Lower lobe of right lung (tissue), 2 donors: ENCODE measurements at regions not wholly inside any gene's neighbourhood (a gene's known extent, or its start where the extent isn't known, plus 50 kb on each side); places are given as distances from the start of the nearest gene placed in this dataset.

Experiments used
- ATAC-seq, 2 donors: fragments of 200-7000 bp; cut with Tn5 transposase; one replicate each; pipeline ENCODE4 v1.9.1; 2020 to 2022; ENCODE audit warnings: mild to moderate bottlenecking in 2 of 2, moderate library complexity in 2 of 2
- DNase-seq: peaks from one replicate; pipeline ENCODE4 v3.0.0-alpha.2; 2020
- H3K27ac ChIP-seq: fragments of 200-600 bp; one replicate; pipeline ENCODE4 v1.8.0; 2022
- H3K27me3 ChIP-seq: fragments of 200-600 bp; one replicate; pipeline ENCODE4 v1.8.0; 2022; ENCODE audit warnings: low read depth
- H3K36me3 ChIP-seq: fragments of 200-600 bp; one replicate; pipeline ENCODE4 v1.8.0; 2022; ENCODE audit warnings: mild to moderate bottlenecking
- H3K4me1 ChIP-seq: fragments of 200-600 bp; one replicate; pipeline ENCODE4 v1.8.0; 2022
- H3K4me3 ChIP-seq: fragments of 200-600 bp; one replicate; pipeline ENCODE4 v1.8.0; 2022; ENCODE audit warnings: mild to moderate bottlenecking
- H3K9me3 ChIP-seq: fragments of 200-600 bp; one replicate; pipeline ENCODE4 v1.8.0; 2022
- intact Hi-C: fragments of 100-400 bp; cut with DNase I; formaldehyde crosslinking; loops from one replicate; pipeline ENCODE4 v1.11.0; 2022
- TF ChIP-seq, protein P1 (sequence below): fragments of 200-600 bp; IDR thresholded peaks from one replicate; pipeline ENCODE4 v1.8.0; 2022; ENCODE audit warnings: antibody characterized with exemption, mild to moderate bottlenecking
- donor health status: DM: no; HTN: yes; CAD: no; lungs with severe emphysema.

GRCh38 chr6:45742591-45742990 is 273.1 kb downstream of the CLIC5 start:
- no peak overlapping the region for H3K27ac ChIP-seq
- TF ChIP-seq, protein P1, sequence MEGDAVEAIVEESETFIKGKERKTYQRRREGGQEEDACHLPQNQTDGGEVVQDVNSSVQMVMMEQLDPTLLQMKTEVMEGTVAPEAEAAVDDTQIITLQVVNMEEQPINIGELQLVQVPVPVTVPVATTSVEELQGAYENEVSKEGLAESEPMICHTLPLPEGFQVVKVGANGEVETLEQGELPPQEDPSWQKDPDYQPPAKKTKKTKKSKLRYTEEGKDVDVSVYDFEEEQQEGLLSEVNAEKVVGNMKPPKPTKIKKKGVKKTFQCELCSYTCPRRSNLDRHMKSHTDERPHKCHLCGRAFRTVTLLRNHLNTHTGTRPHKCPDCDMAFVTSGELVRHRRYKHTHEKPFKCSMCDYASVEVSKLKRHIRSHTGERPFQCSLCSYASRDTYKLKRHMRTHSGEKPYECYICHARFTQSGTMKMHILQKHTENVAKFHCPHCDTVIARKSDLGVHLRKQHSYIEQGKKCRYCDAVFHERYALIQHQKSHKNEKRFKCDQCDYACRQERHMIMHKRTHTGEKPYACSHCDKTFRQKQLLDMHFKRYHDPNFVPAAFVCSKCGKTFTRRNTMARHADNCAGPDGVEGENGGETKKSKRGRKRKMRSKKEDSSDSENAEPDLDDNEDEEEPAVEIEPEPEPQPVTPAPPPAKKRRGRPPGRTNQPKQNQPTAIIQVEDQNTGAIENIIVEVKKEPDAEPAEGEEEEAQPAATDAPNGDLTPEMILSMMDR: no peak

DNA sequence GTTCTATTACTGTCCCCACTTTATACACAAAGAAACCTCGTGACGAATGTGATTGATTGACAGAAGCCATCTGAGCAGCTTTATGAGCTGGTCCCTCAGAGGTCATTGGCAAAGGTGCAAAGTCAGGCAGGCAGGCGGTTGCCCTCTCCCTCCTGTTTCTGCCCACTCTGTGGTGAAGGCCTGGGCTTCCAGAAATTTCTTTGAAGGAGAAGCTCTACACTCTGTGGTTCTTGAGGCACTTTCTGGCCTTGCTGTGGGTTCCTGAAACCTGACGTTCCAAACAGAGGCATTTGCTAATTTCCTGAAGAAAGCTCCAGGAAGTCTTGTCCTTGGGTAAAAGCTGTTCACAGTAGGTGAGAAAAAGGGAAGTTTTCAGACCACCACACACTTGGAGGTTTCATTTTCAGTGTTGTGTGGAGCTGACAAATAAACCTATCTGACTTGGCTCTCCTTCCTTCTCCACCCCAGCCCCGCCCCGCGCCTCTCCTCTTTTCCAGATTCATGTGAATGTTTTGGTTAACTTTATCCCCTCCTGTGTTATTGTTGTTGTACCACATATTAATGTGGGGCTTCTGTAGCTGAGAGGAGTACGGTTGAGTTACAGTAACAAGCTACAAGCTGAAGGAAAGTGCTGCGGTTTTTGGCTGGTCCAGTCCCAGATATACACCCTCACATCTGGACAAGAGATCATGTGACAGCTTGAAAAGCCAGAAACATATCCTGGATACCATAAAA is 274.1 kb downstream of the CLIC5 start:
- peak; percentile 73 for ATAC-seq

More at GRCh38 chr6:45742591-45742990, 273.1 kb downstream of the CLIC5 start:
- DNase-seq (no peak), ATAC-seq (no peak)
- no peak overlapping the region for H3K4me3 ChIP-seq
- H3K27me3 ChIP-seq: no peaks in the 10 kb centered on the region
- intact Hi-C loops: no loop called here
- peaks cover 4% of the 10 kb centered on the region for H3K9me3 ChIP-seq
- H3K4me1 ChIP-seq: peaks cover 8% of the 10 kb centered on the region
- no peaks in the 10 kb centered on the region for H3K36me3 ChIP-seq

GRCh38 chr6:45739058-45739457 is 276.6 kb downstream of the CLIC5 start:
- intact Hi-C loops: no loop called here
- DNase-seq (no peak), ATAC-seq (no peak)

More for the DNA sequence above, 274.1 kb downstream of the CLIC5 start:
- Histone ChIP-seq H3K27ac (no peak overlapping the region), H3K9me3 (no peaks in the 10 kb centered on the region), H3K4me1 (peaks cover 8% of the 10 kb centered on the region), H3K36me3 (no peaks in the 10 kb centered on the region), H3K4me3 (no peak overlapping the region), H3K27me3 (no peaks in the 10 kb centered on the region)
- TF ChIP-seq, protein P1: no peak
- DNase-seq: no peak
- intact Hi-C loops: no loop called here

DNA sequence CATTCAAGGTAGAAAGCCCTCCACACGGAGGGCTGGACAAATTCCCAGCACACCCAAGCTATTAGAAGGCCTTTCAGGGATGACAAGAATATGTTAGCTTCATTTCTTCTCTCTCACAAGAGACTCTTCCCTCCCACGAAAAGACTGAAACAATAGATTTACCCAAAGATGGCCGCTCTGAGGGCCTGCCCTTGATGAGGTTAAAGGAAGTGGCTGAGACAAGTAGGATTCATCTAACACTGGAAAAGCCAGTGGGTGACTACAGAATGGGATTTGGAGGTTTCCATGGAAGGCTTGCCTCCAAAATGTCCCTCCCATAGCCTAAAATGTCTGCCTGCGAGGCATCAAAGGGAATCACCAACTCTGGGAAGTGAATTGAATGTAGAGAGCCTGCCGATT is 277.6 kb downstream of the CLIC5 start:
- Histone ChIP-seq H3K9me3 (no peaks in the 10 kb centered on the region), H3K4me3 (no peak overlapping the region), H3K27ac (no peak overlapping the region), H3K4me1 (peaks cover 8% of the 10 kb centered on the region), H3K27me3 (no peaks in the 10 kb centered on the region), H3K36me3 (no peaks in the 10 kb centered on the region)
- no peak for ATAC-seq
- no peak for DNase-seq
- TF ChIP-seq, protein P1: no peak
- intact Hi-C loops: no loop called here

More at GRCh38 chr6:45739058-45739457, 276.6 kb downstream of the CLIC5 start:
- Histone ChIP-seq H3K4me3 (no peak overlapping the region), H3K9me3 (no peaks in the 10 kb centered on the region), H3K27ac (no peak overlapping the region), H3K27me3 (no peaks in the 10 kb centered on the region), H3K36me3 (no peaks in the 10 kb centered on the region), H3K4me1 (peaks cover 8% of the 10 kb centered on the region)
- TF ChIP-seq, protein P1: no peak

DNA sequence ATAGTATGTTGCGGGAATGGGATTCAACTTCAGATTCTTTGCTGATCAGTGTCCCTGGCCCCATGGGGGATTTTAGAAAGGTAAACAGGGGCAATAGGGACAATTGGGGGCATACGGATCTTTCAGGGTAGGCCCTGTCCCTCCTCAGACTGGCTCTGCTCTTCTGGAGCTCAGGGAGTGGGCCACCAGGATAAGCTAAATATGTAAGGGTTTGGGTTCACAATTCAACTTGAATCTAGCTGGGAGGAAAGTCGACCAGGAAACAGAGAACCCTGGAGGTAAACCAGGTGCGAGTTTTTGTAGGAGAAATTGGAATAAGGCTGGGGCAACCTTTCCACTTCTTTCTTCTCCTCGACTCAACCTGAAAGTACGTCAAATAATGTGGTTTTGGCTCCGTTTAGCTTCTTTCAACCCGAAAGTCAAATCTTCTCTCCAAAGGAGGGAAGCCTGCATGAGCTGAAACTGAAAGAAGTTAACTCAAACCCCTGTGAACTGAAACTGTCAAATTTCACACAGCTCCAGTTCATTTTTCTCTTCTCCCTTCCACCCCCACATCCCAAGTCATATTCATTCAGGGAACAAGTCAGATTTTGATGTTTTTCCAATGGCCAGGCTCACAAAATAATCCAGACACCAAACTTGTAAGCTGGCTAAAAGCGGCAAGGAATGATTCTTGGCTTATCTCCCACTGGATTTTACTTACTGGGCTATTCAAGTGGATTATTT is 278.2 kb downstream of the CLIC5 start:
- no peaks in the 10 kb centered on the region for H3K36me3 ChIP-seq
- H3K4me3 ChIP-seq: no peak overlapping the region
- intact Hi-C loops: no loop called here
- TF ChIP-seq, protein P1: no peak
- no peak overlapping the region for H3K27ac ChIP-seq
- no peaks in the 10 kb centered on the region for H3K27me3 ChIP-seq
- peaks cover 8% of the 10 kb centered on the region for H3K4me1 ChIP-seq
- DNase-seq (no peak), ATAC-seq (no peak)
- no peaks in the 10 kb centered on the region for H3K9me3 ChIP-seq
